ENCODE measurements at regions not wholly inside any gene's neighbourhood (a gene's known extent, or its start where the extent isn't known, plus 50 kb on each side); places are given as distances from the start of the nearest gene placed in this dataset.

DNA sequence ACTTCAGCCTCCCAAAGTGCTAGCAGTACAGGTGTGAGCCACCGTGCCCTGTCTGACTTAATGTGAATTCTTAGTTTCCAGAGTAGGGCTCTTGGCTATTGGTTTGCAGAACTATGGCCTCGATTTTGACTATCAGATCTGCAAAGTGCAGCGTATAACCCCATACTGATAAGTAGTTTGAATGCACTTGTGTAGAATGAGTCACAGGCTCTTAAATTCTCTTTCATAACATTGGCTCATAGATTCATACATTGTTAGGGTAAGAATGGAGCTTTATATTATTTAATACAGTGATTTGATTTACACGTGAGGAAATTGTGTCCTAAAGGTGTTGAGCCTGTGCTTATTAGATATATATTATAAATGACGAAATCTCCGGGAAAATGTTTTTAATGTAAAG is 109.9 kb downstream of the ZPLD1 start:
- ATAC-seq (ENCODE audit: low FRiP score) (no peak), DNase-seq (ENCODE audit: low spot score) (no peak)
- TF ChIP-seq, protein P1, sequence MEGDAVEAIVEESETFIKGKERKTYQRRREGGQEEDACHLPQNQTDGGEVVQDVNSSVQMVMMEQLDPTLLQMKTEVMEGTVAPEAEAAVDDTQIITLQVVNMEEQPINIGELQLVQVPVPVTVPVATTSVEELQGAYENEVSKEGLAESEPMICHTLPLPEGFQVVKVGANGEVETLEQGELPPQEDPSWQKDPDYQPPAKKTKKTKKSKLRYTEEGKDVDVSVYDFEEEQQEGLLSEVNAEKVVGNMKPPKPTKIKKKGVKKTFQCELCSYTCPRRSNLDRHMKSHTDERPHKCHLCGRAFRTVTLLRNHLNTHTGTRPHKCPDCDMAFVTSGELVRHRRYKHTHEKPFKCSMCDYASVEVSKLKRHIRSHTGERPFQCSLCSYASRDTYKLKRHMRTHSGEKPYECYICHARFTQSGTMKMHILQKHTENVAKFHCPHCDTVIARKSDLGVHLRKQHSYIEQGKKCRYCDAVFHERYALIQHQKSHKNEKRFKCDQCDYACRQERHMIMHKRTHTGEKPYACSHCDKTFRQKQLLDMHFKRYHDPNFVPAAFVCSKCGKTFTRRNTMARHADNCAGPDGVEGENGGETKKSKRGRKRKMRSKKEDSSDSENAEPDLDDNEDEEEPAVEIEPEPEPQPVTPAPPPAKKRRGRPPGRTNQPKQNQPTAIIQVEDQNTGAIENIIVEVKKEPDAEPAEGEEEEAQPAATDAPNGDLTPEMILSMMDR (IDR thresholded peaks at IDR 0.05): no peak

- ATAC-seq (ENCODE audit: low FRiP score) (no peak), DNase-seq (ENCODE audit: low spot score) (no peak)
- TF ChIP-seq, protein P1 (IDR thresholded peaks at IDR 0.05): no peak
These were observed 110.5 kb downstream of the ZPLD1 start for GRCh38 chr3:102545276-102545675.

DNA sequence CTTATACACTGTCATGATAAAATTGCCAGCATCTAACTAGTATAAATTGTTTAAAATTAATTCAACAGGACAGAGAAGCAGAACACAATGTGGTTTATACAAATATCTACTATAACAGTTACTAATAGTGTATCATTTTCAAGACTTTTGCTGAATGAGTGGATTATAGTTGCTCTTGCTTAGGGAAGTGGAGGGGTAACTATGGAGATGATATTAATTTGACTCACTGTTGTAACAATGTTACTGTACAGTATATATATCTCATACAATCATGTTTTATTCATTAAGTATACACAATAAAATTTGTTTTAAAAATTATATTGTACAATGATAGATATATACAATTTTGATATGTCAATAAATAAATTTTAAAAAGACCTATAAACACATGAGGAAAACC is 119.1 kb downstream of the ZPLD1 start:
- TF ChIP-seq, protein P1 (IDR thresholded peaks at IDR 0.05): no peak
- ATAC-seq (ENCODE audit: low FRiP score) (no peak), DNase-seq (ENCODE audit: low spot score) (no peak)

GRCh38 chr3:102570511-102570910 is 135.7 kb downstream of the ZPLD1 start:
- DNase-seq (ENCODE audit: low spot score) (no peak), ATAC-seq (ENCODE audit: low FRiP score) (no peak)
- TF ChIP-seq, protein P1 (IDR thresholded peaks at IDR 0.05): no peak

GRCh38 chr3:102571006-102571405 is 136.2 kb downstream of the ZPLD1 start:
- no peak for DNase-seq (ENCODE audit: low spot score)
- ATAC-seq (ENCODE audit: low FRiP score): no peak

DNA sequence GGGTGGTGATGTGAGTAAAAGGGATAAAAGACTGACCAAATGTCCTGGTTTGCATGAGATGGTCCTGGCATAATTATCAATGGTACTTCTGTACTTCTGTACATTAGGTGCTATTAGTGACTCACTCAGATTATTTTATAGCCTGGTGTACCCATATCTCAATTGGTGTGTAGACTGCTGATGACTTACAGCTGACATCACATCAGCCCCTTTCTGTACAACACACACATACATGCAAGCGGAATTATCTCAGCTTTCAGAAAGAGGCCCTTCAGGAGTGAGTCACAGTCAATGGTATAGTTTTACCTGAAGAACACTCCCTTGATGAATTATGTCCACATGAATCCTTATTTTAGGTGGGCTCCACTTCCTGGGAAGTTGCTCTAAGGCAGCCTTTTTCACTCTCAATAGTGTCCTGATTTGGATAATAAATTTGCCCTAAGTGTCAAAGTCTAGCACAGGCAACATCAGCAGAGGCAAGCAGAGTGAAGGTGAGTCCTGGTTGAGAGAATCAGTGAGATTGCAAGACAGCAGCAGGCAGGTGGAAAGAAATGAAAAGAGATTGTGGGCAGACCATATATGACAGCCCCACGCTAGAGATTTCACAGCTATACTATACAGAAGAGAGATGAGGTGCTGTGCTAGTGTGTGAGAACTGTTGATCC is 137.0 kb downstream of the ZPLD1 start:
- no peak for DNase-seq (ENCODE audit: low spot score)
- ATAC-seq (ENCODE audit: low FRiP score): no peak
- TF ChIP-seq, protein P1 (IDR thresholded peaks at IDR 0.05): no peak

More at GRCh38 chr3:102571006-102571405, 136.2 kb downstream of the ZPLD1 start:
- TF ChIP-seq, protein P1 (IDR thresholded peaks at IDR 0.05): no peak

- TF ChIP-seq, protein P1 (IDR thresholded peaks at IDR 0.05): no peak
- ATAC-seq (ENCODE audit: low FRiP score): no peak
- DNase-seq (ENCODE audit: low spot score): no peak
These were observed 138.7 kb downstream of the ZPLD1 start for GRCh38 chr3:102573483-102574028.
